ENCODE measurements at regions not wholly inside any gene's neighbourhood (a gene's known extent, or its start where the extent isn't known, plus 50 kb on each side); places are given as distances from the start of the nearest gene placed in this dataset.

DNA sequence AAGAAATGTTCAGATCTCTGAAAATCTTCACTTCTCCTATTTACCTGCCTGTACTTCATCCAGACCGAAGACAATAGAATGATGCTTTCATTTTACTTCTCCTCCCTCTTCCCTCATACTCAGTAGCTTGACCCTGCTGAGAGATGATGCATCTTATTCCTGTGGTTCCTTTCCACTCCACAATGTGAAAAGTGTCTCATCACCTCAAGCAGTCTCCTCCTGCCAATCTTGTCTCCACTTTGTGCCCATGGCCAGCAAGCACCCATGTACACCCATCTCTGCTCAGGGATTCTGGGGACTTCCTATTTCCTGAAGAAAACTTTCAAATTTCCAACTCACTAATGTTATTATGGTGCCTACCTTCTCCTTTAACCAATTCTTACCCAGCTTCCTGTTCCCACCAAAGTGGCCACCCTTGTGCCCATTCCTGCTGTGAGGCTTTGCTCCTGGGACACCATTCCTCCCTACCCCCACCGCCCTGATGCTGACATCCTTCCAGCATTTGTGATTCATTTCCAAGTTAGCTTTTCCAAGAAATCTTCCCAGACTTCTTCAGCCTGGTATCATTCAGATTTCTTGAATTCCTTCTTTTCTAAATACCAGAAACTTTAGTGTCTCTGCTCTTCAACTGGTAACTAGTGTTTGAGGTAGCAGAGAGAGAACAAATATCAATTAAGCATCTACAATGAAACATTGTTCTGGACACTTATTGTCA is 212.5 kb downstream of the POSTN start:
- no peak overlapping the region for H3K27ac ChIP-seq
- 6% methylated on average over 2 of the region's 2 CpGs for WGBS (ENCODE audit: missing lambda C conversion rate)
- POLR2A ChIA-PET: no interaction called here

DNA sequence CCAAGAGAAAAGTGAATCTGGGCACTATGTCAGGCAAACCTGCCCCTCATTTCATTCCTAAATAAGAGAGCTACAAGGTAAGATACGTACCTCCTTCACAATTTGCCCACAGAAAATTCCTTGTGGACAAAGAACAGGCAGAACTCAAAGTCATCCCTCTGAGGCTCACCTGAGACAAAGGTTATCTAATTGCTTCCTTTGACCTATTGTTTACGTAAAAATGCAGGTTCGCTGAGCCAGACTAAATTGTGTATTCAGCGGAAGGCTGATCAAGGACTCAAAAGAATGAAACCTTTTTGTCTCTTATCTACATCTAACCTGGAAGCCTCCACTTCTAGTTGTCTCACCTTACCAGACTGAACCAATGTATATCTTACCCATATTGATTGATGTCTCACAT is 213.3 kb downstream of the POSTN start:
- POLR2A ChIA-PET: no interaction called here
- no peak for FAIRE-seq
- Histone ChIP-seq H3K4me2 (no peak overlapping the region), H3K27ac (no peak overlapping the region), H3K4me1 (no peaks in the 10 kb centered on the region), H3K4me3 (no peak overlapping the region), H3K9me3 (no peaks in the 10 kb centered on the region)
- no peak for DNase-seq (ENCODE audit: low read depth in 1 of 2, low spot score in 1 of 2)
- no peak for ATAC-seq
- 11% methylated on average over 4 of the region's 4 CpGs for WGBS (ENCODE audit: missing lambda C conversion rate)
- TF ChIP-seq, protein P1, sequence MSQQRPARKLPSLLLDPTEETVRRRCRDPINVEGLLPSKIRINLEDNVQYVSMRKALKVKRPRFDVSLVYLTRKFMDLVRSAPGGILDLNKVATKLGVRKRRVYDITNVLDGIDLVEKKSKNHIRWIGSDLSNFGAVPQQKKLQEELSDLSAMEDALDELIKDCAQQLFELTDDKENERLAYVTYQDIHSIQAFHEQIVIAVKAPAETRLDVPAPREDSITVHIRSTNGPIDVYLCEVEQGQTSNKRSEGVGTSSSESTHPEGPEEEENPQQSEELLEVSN (IDR thresholded peaks at IDR 0.05; ENCODE audit: borderline replicate concordance, low read depth): no peak
- TF ChIP-seq FOXS1 (CRISPR knock-in tag; IDR thresholded peaks at IDR 0.05) (no peak), KDM1A (IDR thresholded peaks at IDR 0.05; ENCODE audit: low read depth) (no peak), KDM5A (IDR thresholded peaks at IDR 0.05) (no peak), CHD2 (IDR thresholded peaks at IDR 0.05; ENCODE audit: low read length, partially characterized antibody) (no peak), GATA3 (IDR thresholded peaks at IDR 0.05; ENCODE audit: borderline replicate concordance) (no peak), CBX8 (IDR thresholded peaks at IDR 0.05) (no peak)
- CTCF ChIA-PET: no interaction called here

More for the DNA sequence above, 212.5 kb downstream of the POSTN start:
- Histone ChIP-seq H3K9me3 (no peaks in the 10 kb centered on the region), H3K4me2 (no peak overlapping the region), H3K4me3 (no peak overlapping the region), H3K4me1 (no peaks in the 10 kb centered on the region)
- DNase-seq (ENCODE audit: low read depth in 1 of 2, low spot score in 1 of 2) (no peak), ATAC-seq (no peak), FAIRE-seq (no peak)
- no peak for TF ChIP-seq HDAC2 (IDR thresholded peaks at IDR 0.05)
- no peak for TF ChIP-seq ZSCAN20 (CRISPR knock-in tag; IDR thresholded peaks at IDR 0.05)
- TF ChIP-seq REST (IDR thresholded peaks at IDR 0.05): no peak
- TF ChIP-seq MAX (IDR thresholded peaks at IDR 0.05): no peak
- TF ChIP-seq EHMT2 (IDR thresholded peaks at IDR 0.05; ENCODE audit: low read depth): no peak
- no peak for TF ChIP-seq EP300 (IDR thresholded peaks at IDR 0.05)
- TF ChIP-seq FOSB (CRISPR knock-in tag; IDR thresholded peaks at IDR 0.05): no peak
- TF ChIP-seq GATA3 (IDR thresholded peaks at IDR 0.05; ENCODE audit: borderline replicate concordance): no peak
- no peak for TF ChIP-seq RFX5 (IDR thresholded peaks at IDR 0.05)
- no peak for TF ChIP-seq MYC (IDR thresholded peaks at IDR 0.05; ENCODE audit: borderline replicate concordance, low read length)
- CTCF ChIA-PET: no interaction called here

DNA sequence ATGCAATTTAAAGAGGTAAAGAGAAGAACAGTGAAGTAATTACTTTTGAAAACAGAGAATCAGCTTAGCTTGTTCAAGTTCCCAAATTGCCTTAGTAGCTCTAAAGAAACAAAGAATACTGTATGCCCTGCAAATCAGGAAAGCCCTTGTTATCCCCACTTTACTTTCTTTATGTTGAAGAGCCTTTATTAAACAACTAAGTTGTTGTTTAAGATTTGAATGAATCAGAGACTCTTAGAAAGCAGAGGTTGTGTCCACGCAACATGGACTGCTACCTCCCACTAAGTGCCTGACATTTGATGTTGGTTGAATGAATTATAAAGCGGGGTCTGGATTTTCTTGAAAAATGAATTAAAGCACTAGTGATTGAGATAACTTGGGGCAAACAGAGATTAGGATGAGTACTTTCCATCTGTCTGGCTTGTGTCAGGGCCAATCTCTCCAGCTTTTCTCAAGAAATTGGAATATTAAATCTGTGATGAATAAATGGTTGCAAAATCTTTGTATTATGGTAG is 214.7 kb downstream of the POSTN start:
- no peaks in the 10 kb centered on the region for H3K4me1 ChIP-seq
- ATAC-seq: no peak
- TF ChIP-seq CHD4 (IDR thresholded peaks at IDR 0.05; ENCODE audit: borderline replicate concordance): no peak
- no peak for TF ChIP-seq PHF8 (IDR thresholded peaks at IDR 0.05; ENCODE audit: borderline replicate concordance, low read depth)
- TF ChIP-seq MAFK (IDR thresholded peaks at IDR 0.05; ENCODE audit: partially characterized antibody): no peak
- TF ChIP-seq ZNF302 (CRISPR knock-in tag; IDR thresholded peaks at IDR 0.05): no peak
- TF ChIP-seq ZC3H11A (IDR thresholded peaks at IDR 0.05): no peak
- no peak for TF ChIP-seq HOXB5 (CRISPR knock-in tag; IDR thresholded peaks at IDR 0.05)
- TF ChIP-seq EP300 (IDR thresholded peaks at IDR 0.05): no peak
- no peak for TF ChIP-seq JUN (IDR thresholded peaks at IDR 0.05)
- no peak for TF ChIP-seq BHLHE40 (IDR thresholded peaks at IDR 0.05; ENCODE audit: low read depth, low read length)
- TF ChIP-seq RAD21 (conservative IDR thresholded peaks at IDR 0.05 in 1 of 2, IDR thresholded peaks at IDR 0.05 in 1 of 2): no peak
- TF ChIP-seq, protein P2, sequence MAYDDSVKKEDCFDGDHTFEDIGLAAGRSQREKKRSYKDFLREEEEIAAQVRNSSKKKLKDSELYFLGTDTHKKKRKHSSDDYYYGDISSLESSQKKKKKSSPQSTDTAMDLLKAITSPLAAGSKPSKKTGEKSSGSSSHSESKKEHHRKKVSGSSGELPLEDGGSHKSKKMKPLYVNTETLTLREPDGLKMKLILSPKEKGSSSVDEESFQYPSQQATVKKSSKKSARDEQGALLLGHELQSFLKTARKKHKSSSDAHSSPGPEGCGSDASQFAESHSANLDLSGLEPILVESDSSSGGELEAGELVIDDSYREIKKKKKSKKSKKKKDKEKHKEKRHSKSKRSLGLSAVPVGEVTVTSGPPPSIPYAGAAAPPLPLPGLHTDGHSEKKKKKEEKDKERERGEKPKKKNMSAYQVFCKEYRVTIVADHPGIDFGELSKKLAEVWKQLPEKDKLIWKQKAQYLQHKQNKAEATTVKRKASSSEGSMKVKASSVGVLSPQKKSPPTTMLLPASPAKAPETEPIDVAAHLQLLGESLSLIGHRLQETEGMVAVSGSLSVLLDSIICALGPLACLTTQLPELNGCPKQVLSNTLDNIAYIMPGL (CRISPR knock-in tag; IDR thresholded peaks at IDR 0.05; ENCODE audit: borderline replicate concordance): no peak
- no peak for TF ChIP-seq POLR2A (IDR thresholded peaks at IDR 0.05; ENCODE audit: low read length)
- TF ChIP-seq NR3C1 (IDR thresholded peaks at IDR 0.05): no peak
- TF ChIP-seq RARB (CRISPR knock-in tag; IDR thresholded peaks at IDR 0.05): no peak

More for the DNA sequence above, 214.7 kb downstream of the POSTN start:
- Histone ChIP-seq H3K9me3 (no peaks in the 10 kb centered on the region), H3K4me2 (no peak overlapping the region), H3K4me3 (no peak overlapping the region), H3K27ac (no peak overlapping the region)
- FAIRE-seq (no peak), DNase-seq (ENCODE audit: low read depth in 1 of 2, low spot score in 1 of 2) (no peak)
- ChIA-PET POLR2A (no interaction called here), CTCF (no interaction called here)
- 22% methylated on average over 2 of the region's 2 CpGs for WGBS (ENCODE audit: missing lambda C conversion rate)
